ENCODE measurements at regions not wholly inside any gene's neighbourhood (a gene's known extent, or its start where the extent isn't known, plus 50 kb on each side); places are given as distances from the start of the nearest gene placed in this dataset.

- H3K4me1 ChIP-seq = peaks cover 0 to 4% (median 0%) of the 10 kb centered on the region in 9 donors
- no peak overlapping the region for H3K27ac ChIP-seq
- H3K27me3 ChIP-seq = peaks cover 0 to 11% (median 4%) of the 10 kb centered on the region in 7 donors
- intact Hi-C loops (cut with DNase I) = no loop called here
- no peaks in the 10 kb centered on the region for H3K9me3 ChIP-seq
- no peak for DNase-seq
- no peak overlapping the region for H3K4me3 ChIP-seq
- 85 to 86% methylated on average over 2 of the region's 2 CpGs for WGBS, 2 donors
- H3K36me3 ChIP-seq = no peaks in the 10 kb centered on the region
- no peak for TF ChIP-seq CTCF (IDR thresholded peaks at IDR 0.05)
- ATAC-seq = no peak
Measured at GRCh38 chr11:36726420-36726819, 128.4 kb upstream of the RAG2 start.

DNA sequence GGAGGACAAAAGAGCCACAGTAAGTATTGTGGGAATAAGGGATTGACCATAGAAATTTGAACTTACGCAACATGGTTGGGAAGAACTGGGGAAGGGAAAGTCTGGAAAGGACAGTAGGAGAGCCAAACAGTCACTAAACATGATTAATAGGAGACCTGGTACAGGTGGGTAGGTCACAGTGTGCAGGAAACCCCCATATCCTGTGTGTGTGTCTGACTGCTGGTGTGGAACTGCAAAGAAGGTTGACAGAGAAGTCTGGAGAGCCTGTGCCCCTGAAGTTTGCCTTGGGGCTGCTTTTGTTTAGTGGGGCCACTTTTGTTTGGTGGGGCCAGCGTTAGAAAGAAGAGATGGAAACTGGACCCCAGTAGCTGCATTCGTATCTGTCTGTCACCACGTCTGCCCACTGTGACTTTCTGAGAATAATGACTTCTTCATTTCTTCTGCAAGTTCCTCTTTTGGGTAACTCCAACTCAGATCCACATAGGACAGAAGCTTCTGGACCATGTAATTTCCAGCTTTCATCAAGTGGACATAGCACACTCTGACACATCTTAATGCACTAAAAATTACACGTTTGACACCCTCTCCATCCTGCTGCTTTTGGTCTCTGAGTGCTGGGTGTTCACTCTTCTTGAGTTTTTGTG lies 126.8 kb upstream of the RAG2 start:
- TF ChIP-seq CTCF (IDR thresholded peaks at IDR 0.05) = no peak
- no peaks in the 10 kb centered on the region for H3K9me3 ChIP-seq
- H3K36me3 ChIP-seq = no peaks in the 10 kb centered on the region
- 75 to 76% methylated on average over 5 of the region's 5 CpGs for WGBS, 2 donors
- H3K27ac ChIP-seq = no peak overlapping the region
- no peak overlapping the region for H3K4me3 ChIP-seq
- DNase-seq (no peak), ATAC-seq (peak in 1 of 8 donors; percentile 25)
- peaks cover 0 to 4% (median 0%) of the 10 kb centered on the region in 9 donors for H3K4me1 ChIP-seq
- H3K27me3 ChIP-seq = peaks cover 0 to 9% (median 4%) of the 10 kb centered on the region in 7 donors
- intact Hi-C loops (cut with DNase I) = no loop called here

- H3K4me3 ChIP-seq = no peak overlapping the region
- H3K27me3 ChIP-seq = no peaks in the 10 kb centered on the region
- H3K36me3 ChIP-seq = no peaks in the 10 kb centered on the region
- no peaks in the 10 kb centered on the region for H3K9me3 ChIP-seq
- 81 to 93% methylated on average over 2 of the region's 2 CpGs for WGBS, 2 donors
- ATAC-seq = no peak
- no peak for TF ChIP-seq CTCF (IDR thresholded peaks at IDR 0.05)
- peaks cover 0 to 4% (median 0%) of the 10 kb centered on the region in 9 donors for H3K4me1 ChIP-seq
- DNase-seq = no peak
- intact Hi-C loops (cut with DNase I) = no loop called here
- no peak overlapping the region for H3K27ac ChIP-seq
Measured at GRCh38 chr11:36722421-36722820, 124.4 kb upstream of the RAG2 start.

DNA sequence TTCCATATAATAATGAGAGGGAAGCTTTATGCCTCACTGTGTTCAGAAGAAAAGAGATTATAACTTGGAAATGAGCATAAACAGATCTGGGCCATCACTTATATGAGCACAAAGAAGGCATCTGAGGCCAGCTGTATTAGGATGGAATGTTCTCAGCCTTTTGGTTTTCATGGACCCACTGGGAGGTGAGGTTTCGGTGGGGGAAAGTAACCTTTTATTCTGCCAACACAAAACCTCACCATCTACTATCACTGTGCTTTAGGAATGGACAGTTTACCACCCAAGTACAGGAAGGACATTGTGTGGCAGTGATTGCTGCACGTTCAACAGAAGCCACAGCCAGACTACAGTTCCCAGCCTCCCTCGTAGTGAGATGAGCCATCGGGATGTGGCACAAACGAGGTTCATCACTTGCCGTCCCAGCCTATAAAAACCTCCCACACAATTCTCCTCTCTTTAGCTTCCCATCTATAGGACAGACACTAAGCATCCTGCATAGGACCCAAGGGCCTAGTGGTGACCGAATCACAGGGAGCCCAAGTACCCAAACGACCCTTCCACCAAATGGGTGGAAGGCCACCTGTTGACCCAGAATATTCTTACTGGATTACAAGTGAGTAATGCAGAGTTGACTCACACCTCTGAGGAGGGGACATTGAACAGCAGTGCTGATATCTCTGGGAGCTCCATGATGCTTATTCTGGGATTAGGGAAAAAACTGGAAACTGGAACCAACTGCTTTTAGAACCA lies 121.5 kb upstream of the RAG2 start:
- 71 to 72% methylated on average over 8 of the region's 8 CpGs for WGBS, 2 donors

More for the DNA sequence above, 121.5 kb upstream of the RAG2 start:
- no peak overlapping the region for H3K27ac ChIP-seq
- intact Hi-C loops (cut with DNase I) = no loop called here
- no peak overlapping the region for H3K4me3 ChIP-seq
- no peaks in the 10 kb centered on the region for H3K36me3 ChIP-seq
- no peak for TF ChIP-seq CTCF (IDR thresholded peaks at IDR 0.05)
- H3K4me1 ChIP-seq = peaks cover 0 to under 1% (median 0%) of the 10 kb centered on the region in 9 donors
- H3K9me3 ChIP-seq = no peaks in the 10 kb centered on the region
- ATAC-seq (no peak), DNase-seq (no peak)
- H3K27me3 ChIP-seq = peaks cover 0 to 6% (median 0%) of the 10 kb centered on the region in 7 donors

Data from heart right ventricle (tissue), 16 donors.